DMS153 treated with DMSO at 0.1 percent for 48 hours (cell line): ENCODE measurements at regions not wholly inside any gene's neighbourhood (a gene's known extent, or its start where the extent isn't known, plus 50 kb on each side); places are given as distances from the start of the nearest gene placed in this dataset.

ENCODE experiments used
- DNase-seq: peaks from one replicate; lab custom pipeline; 2025; ENCODE audit not compliant: unreplicated experiment; lab: John Stamatoyannopoulos, UW

GRCh38 chr5:72623323-72623722 lies 116.1 kb upstream of the ZNF366 start:
- DNase-seq = no peak

- no peak for DNase-seq
Observed at GRCh38 chr5:72622170-72622760, 115.1 kb upstream of the ZNF366 start.

- no peak for DNase-seq
Observed at GRCh38 chr5:72621576-72621975, 114.4 kb upstream of the ZNF366 start.

- DNase-seq = no peak
Observed at GRCh38 chr5:72619677-72620076, 112.5 kb upstream of the ZNF366 start.

GRCh38 chr5:72619251-72619650 lies 112.0 kb upstream of the ZNF366 start:
- no peak for DNase-seq

GRCh38 chr5:72618708-72619107 lies 111.5 kb upstream of the ZNF366 start:
- no peak for DNase-seq

- no peak for DNase-seq
Observed at GRCh38 chr5:72615061-72615460, 107.9 kb upstream of the ZNF366 start.

GRCh38 chr5:72613515-72613914 lies 106.3 kb upstream of the ZNF366 start:
- no peak for DNase-seq

- no peak for DNase-seq
Observed at GRCh38 chr5:72612810-72613209, 105.6 kb upstream of the ZNF366 start.

- DNase-seq = peak; percentile 11
Observed at GRCh38 chr5:72611118-72611730, 104.0 kb upstream of the ZNF366 start.

- DNase-seq = no peak
Observed at GRCh38 chr5:72608926-72609325, 101.7 kb upstream of the ZNF366 start.

- no peak for DNase-seq
Observed at GRCh38 chr5:72608297-72608696, 101.1 kb upstream of the ZNF366 start.

GRCh38 chr5:72607381-72607780 lies 100.2 kb upstream of the ZNF366 start:
- DNase-seq = no peak

GRCh38 chr5:72606525-72606924 lies 99.3 kb upstream of the ZNF366 start:
- DNase-seq = no peak

- no peak for DNase-seq
Observed at GRCh38 chr5:72605632-72606031, 98.4 kb upstream of the ZNF366 start.

- DNase-seq = no peak
Observed at GRCh38 chr5:72604798-72605154, 97.6 kb upstream of the ZNF366 start.

GRCh38 chr5:72604111-72604797 lies 97.0 kb upstream of the ZNF366 start:
- no peak for DNase-seq

- DNase-seq = no peak
Observed at GRCh38 chr5:72602696-72603685, 95.8 kb upstream of the ZNF366 start.

- no peak for DNase-seq
Observed at GRCh38 chr5:72601861-72602260, 94.7 kb upstream of the ZNF366 start.

- DNase-seq = no peak
Observed at GRCh38 chr5:72600391-72600981, 93.3 kb upstream of the ZNF366 start.
